Activated CD8-positive, alpha-beta T cell treated with anti-CD3 and anti-CD28 coated beads, Interleukin-2, amount 10 ng/mL, durations not matched to agents 7 days and 5 days (primary cell): ENCODE measurements at regions not wholly inside any gene's neighbourhood (a gene's known extent, or its start where the extent isn't known, plus 50 kb on each side); places are given as distances from the start of the nearest gene placed in this dataset.

Experiments
- ATAC-seq: fragments of 150-1000 bp; cut with Tn5 transposase; one replicate; pipeline ENCODE4 v1.10.0; 2021; ENCODE audit warnings: moderate library complexity
- CTCF ChIA-PET: fragments of 350-600 bp; sonication (Branson Sonifier 250); formaldehyde crosslinking; loops from one replicate; lab custom pipeline; 2021; ENCODE audit warnings: antibody characterized with exemption; lab: Charles Lee
- POLR2A ChIA-PET: fragments of 350-600 bp; sonication (Branson Sonifier 250); formaldehyde crosslinking; loops from one replicate; lab custom pipeline; 2021; ENCODE audit warnings: antibody characterized with exemption; lab: Charles Lee
- DNase-seq: peaks from one replicate; pipeline ENCODE4 v3.0.0-alpha.2; 2020
- H3K27ac Mint-ChIP-seq: one replicate; pipeline ENCODE4 v1.8.0; 2021; ENCODE audit warnings: mild to moderate bottlenecking, mixed read lengths
- H3K27me3 Mint-ChIP-seq: one replicate; pipeline ENCODE4 v1.8.0; 2021; ENCODE audit warnings: low read depth, mixed read lengths
- H3K36me3 Mint-ChIP-seq: one replicate; pipeline ENCODE4 v1.8.0; 2021; ENCODE audit warnings: low read depth, mixed read lengths
- H3K4me1 Mint-ChIP-seq: one replicate; pipeline ENCODE4 v1.8.0; 2021; ENCODE audit warnings: low read depth, mixed read lengths
- H3K4me3 Mint-ChIP-seq: one replicate; pipeline ENCODE4 v1.8.0; 2021; ENCODE audit warnings: mild to moderate bottlenecking, mixed read lengths
- H3K9me3 Mint-ChIP-seq: one replicate; pipeline ENCODE4 v1.8.0; 2022; ENCODE audit warnings: mixed read lengths; ENCODE audit not compliant: insufficient read depth

DNA sequence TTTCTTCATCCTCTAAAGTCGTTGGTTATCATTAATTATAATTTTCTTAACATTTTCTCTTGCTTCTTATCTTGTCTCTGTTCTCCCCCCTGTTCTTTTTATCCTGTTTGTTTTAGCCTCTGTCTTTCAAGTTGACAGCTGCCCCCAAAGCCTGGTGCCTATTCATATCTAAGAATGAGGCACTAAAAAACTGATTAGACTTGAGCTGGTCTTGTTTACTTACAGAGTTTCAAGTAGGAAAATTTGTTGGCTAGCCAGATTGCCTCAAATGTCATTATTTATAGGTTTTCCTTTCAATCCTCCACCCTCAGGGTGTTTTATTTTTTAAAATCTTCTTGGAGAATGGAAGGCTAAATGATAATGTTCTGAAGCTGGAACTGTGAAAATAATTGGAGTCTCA, 236.0 kb downstream of the UTP18 start:
- Mint-ChIP-seq H3K9me3 (no peaks in the 10 kb centered on the region), H3K36me3 (no peaks in the 10 kb centered on the region), H3K27ac (no peak overlapping the region), H3K4me3 (no peak overlapping the region), H3K4me1 (no peaks in the 10 kb centered on the region), H3K27me3 (peaks cover 7% of the 10 kb centered on the region)
- DNase-seq (no peak), ATAC-seq (no peak)
- ChIA-PET POLR2A (no interaction called here), CTCF (no interaction called here)

DNA sequence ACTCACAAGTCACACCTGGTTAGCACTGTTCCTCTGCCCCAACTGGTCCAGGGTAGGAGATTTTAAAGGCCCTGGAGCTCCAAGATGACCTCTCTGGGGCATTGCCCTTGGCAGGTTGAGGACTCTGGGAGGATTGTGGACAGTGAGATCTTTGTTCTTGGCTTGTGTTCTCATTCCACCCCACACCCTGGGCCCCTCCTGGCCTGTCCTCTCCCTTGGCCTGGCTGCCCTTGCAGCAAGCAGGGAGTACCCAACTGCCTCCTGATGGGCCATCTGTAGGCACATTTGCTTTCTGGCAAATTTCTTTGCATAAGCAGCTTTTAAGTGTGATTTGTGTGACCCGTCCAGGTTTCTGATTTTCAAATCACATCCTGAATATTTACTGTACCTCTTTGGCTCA, 239.6 kb downstream of the UTP18 start:
- POLR2A ChIA-PET = no interaction called here
- Mint-ChIP-seq H3K4me3 (no peak overlapping the region), H3K36me3 (no peaks in the 10 kb centered on the region), H3K27me3 (peaks cover 12% of the 10 kb centered on the region), H3K4me1 (no peaks in the 10 kb centered on the region), H3K9me3 (no peaks in the 10 kb centered on the region), H3K27ac (no peak overlapping the region)
- CTCF ChIA-PET = interaction anchor here (1.0 kb wide), 1 partner anchor 128 kb away, joined by 3 read pairs; no protein-coding TSS in a partner anchor
- no peak for DNase-seq
- no peak for ATAC-seq

- ChIA-PET POLR2A (no interaction called here), CTCF (no interaction called here)
- Mint-ChIP-seq H3K27ac (no peak overlapping the region), H3K4me1 (no peaks in the 10 kb centered on the region), H3K4me3 (no peak overlapping the region), H3K27me3 (peaks cover 13% of the 10 kb centered on the region), H3K36me3 (no peaks in the 10 kb centered on the region), H3K9me3 (no peaks in the 10 kb centered on the region)
- no peak for ATAC-seq
- no peak for DNase-seq
These were observed 240.1 kb downstream of the UTP18 start for GRCh38 chr17:51500454-51500853.

- H3K4me1 Mint-ChIP-seq = no peaks in the 10 kb centered on the region
- no peaks in the 10 kb centered on the region for H3K36me3 Mint-ChIP-seq
- ChIA-PET POLR2A (no interaction called here), CTCF (interaction anchor here (0.9 to 1.8 kb wide), 3 partner anchors 8 to 133 kb away, joined by 3 read pairs; no protein-coding TSS in a partner anchor)
- H3K9me3 Mint-ChIP-seq = no peaks in the 10 kb centered on the region
- H3K27me3 Mint-ChIP-seq = peaks cover 10% of the 10 kb centered on the region
- H3K4me3 Mint-ChIP-seq = no peak overlapping the region
- ATAC-seq = no peak
- DNase-seq = no peak
- no peak overlapping the region for H3K27ac Mint-ChIP-seq
These were observed 245.1 kb downstream of the UTP18 start for GRCh38 chr17:51505450-51505849.

DNA sequence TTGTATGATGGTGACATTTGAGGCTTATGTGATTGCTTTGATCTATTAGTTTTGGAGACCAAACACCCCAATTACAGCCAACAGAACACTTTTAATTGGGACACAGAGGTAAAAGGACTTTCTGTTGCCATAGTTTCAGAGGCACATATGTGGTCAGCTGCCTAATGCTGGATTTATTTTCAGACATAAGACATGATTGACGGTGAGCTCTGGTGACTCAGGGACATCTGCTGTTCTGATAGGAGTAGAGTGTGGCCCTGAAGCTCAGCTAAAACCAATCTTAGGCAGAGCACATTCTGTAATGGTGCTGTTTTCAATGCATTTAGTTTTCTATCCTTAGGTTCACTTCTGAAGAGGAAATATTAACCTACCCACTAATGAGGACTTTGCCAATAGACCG, 247.1 kb downstream of the UTP18 start:
- Mint-ChIP-seq H3K9me3 (no peaks in the 10 kb centered on the region), H3K27me3 (peaks cover 10% of the 10 kb centered on the region), H3K36me3 (no peaks in the 10 kb centered on the region), H3K4me1 (no peaks in the 10 kb centered on the region), H3K4me3 (no peak overlapping the region), H3K27ac (no peak overlapping the region)
- ChIA-PET CTCF (interaction anchor here (1.8 kb wide), 1 partner anchor 10 kb away, joined by 3 read pairs; no protein-coding TSS in a partner anchor), POLR2A (no interaction called here)
- ATAC-seq (no peak), DNase-seq (no peak)

DNA sequence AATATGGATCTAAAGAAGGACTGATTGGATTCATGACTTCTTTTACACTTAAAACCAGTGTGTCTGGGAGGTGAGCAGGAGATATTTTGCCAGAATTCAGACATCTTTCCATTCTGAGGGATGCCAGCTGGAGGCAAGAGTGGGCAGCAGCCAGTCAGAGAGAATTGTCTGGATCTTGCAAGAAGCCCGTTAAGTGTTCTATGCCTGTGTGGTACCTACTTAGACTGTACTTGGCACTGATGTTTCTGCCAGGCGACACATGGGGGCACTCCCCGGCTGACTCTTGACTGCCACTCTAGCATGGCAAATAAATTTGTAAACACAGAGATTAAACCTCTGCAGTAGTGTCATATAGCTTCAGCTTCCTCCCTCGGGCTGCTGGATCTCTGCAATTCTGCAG, 247.7 kb downstream of the UTP18 start:
- Mint-ChIP-seq H3K27ac (no peak overlapping the region), H3K27me3 (peaks cover 10% of the 10 kb centered on the region), H3K9me3 (no peaks in the 10 kb centered on the region), H3K36me3 (no peaks in the 10 kb centered on the region), H3K4me1 (no peaks in the 10 kb centered on the region), H3K4me3 (no peak overlapping the region)
- ChIA-PET CTCF (no interaction called here), POLR2A (no interaction called here)
- DNase-seq = no peak
- no peak for ATAC-seq

GRCh38 chr17:51510940-51511339, 250.6 kb downstream of the UTP18 start:
- H3K4me3 Mint-ChIP-seq = no peak overlapping the region
- H3K4me1 Mint-ChIP-seq = no peaks in the 10 kb centered on the region
- H3K36me3 Mint-ChIP-seq = no peaks in the 10 kb centered on the region
- H3K27ac Mint-ChIP-seq = no peak overlapping the region
- no peaks in the 10 kb centered on the region for H3K9me3 Mint-ChIP-seq
- no peak for DNase-seq
- POLR2A ChIA-PET = no interaction called here
- no peak for ATAC-seq
- peaks cover 3% of the 10 kb centered on the region for H3K27me3 Mint-ChIP-seq
- CTCF ChIA-PET = interaction anchor here (0.9 kb wide), 1 partner anchor 139 kb away, joined by 3 read pairs; no protein-coding TSS in a partner anchor

DNA sequence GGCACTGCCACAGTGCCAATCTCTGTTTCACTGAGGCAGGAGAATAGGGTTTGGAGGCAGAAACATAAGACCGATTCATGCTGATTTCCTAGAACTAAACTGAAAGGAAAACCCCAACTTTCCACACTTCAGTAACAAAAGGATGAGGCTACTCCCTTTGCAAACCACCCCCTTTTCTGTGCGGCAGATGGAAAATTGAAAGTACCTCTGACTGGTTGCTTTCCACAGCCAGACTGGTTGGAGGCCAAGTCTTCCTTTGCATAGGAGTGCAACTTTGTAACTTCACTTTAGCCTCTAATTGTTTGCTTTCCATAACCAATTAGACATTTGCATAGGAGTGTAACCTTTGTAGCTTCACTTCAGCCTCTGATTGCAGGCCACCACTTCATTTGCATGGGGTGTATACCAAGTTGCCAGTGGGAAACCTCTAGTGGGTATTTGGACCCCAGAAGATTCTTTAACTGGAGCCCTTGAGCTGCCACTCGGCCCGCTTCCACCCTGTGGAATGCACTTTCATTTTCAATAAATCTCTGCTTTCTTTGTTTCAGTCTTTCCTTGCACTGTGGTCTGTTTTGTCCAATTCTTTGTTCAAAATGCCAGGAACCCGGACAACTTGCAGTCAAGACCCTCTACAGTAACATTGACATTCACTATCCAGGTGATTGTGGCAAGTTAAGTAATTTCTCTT, 252.0 kb downstream of the UTP18 start:
- Mint-ChIP-seq H3K4me3 (no peak overlapping the region), H3K27me3 (no peaks in the 10 kb centered on the region), H3K9me3 (no peaks in the 10 kb centered on the region), H3K36me3 (no peaks in the 10 kb centered on the region), H3K27ac (no peak overlapping the region), H3K4me1 (no peaks in the 10 kb centered on the region)
- no peak for ATAC-seq
- DNase-seq = no peak
- ChIA-PET CTCF (no interaction called here), POLR2A (no interaction called here)

DNA sequence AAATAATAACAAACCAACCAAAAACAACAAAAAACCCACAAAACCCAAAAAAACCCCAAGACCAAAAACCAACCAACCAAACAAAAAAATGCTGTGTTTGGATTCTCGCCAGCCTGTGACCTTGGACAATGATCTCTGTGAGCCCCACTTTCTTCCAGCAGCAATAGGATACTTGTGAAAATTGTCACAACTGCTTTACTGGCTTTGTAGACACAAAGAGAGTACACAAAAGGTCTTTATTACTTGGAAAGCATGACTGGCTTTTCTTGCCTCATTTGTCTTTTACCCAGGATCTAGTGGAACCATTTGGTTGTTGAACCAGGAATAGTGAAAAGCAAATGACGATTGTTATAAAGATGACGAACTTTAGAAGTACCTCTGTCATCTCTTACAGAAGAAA, 256.6 kb downstream of the UTP18 start:
- H3K4me3 Mint-ChIP-seq = no peak overlapping the region
- ChIA-PET CTCF (interaction anchor here (1.1 kb wide), 1 partner anchor 19 kb away, joined by 4 read pairs; no protein-coding TSS in a partner anchor), POLR2A (no interaction called here)
- DNase-seq = no peak
- H3K36me3 Mint-ChIP-seq = no peaks in the 10 kb centered on the region
- H3K9me3 Mint-ChIP-seq = no peaks in the 10 kb centered on the region
- no peak for ATAC-seq
- H3K27ac Mint-ChIP-seq = no peak overlapping the region
- H3K4me1 Mint-ChIP-seq = no peaks in the 10 kb centered on the region
- peaks cover 2% of the 10 kb centered on the region for H3K27me3 Mint-ChIP-seq

- Mint-ChIP-seq H3K27ac (no peak overlapping the region), H3K36me3 (no peaks in the 10 kb centered on the region), H3K27me3 (peaks cover 18% of the 10 kb centered on the region), H3K9me3 (no peaks in the 10 kb centered on the region), H3K4me1 (no peaks in the 10 kb centered on the region), H3K4me3 (no peak overlapping the region)
- ChIA-PET POLR2A (no interaction called here), CTCF (interaction anchor here (0.7 to 1.0 kb wide), 2 partner anchors 21 to 370 kb away, joined by 3 read pairs; no protein-coding TSS in a partner anchor)
- no peak for ATAC-seq
- no peak for DNase-seq
These were observed 264.2 kb downstream of the UTP18 start for GRCh38 chr17:51524524-51524923.

GRCh38 chr17:51526507-51526906, 266.2 kb downstream of the UTP18 start:
- H3K4me1 Mint-ChIP-seq = no peaks in the 10 kb centered on the region
- H3K27me3 Mint-ChIP-seq = peaks cover 26% of the 10 kb centered on the region
- DNase-seq = no peak
- no peak overlapping the region for H3K4me3 Mint-ChIP-seq
- ATAC-seq = no peak
- no peaks in the 10 kb centered on the region for H3K9me3 Mint-ChIP-seq
- CTCF ChIA-PET = interaction anchor here (1.1 to 1.3 kb wide), 2 partner anchors 9 to 154 kb away, joined by 3 read pairs; no protein-coding TSS in a partner anchor
- POLR2A ChIA-PET = interaction anchor here (0.6 kb wide), 1 partner anchor 36 kb away, joined by 3 read pairs; no protein-coding TSS in a partner anchor
- H3K36me3 Mint-ChIP-seq = no peaks in the 10 kb centered on the region
- H3K27ac Mint-ChIP-seq = no peak overlapping the region

GRCh38 chr17:51527225-51527982, 267.1 kb downstream of the UTP18 start:
- no peaks in the 10 kb centered on the region for H3K36me3 Mint-ChIP-seq
- peaks cover 23% of the 10 kb centered on the region for H3K27me3 Mint-ChIP-seq
- DNase-seq = no peak
- ATAC-seq = no peak
- no peaks in the 10 kb centered on the region for H3K4me1 Mint-ChIP-seq
- H3K9me3 Mint-ChIP-seq = no peaks in the 10 kb centered on the region
- no peak overlapping the region for H3K4me3 Mint-ChIP-seq
- H3K27ac Mint-ChIP-seq = no peak overlapping the region
- ChIA-PET CTCF (interaction anchor here (0.6 to 1.3 kb wide), 2 partner anchors 8 to 66 kb away, joined by 3 read pairs; no protein-coding TSS in a partner anchor), POLR2A (interaction anchor here (0.6 kb wide), 1 partner anchor 35 kb away, joined by 3 read pairs; no protein-coding TSS in a partner anchor)
